EH (cell line): ENCODE measurements at regions not wholly inside any gene's neighbourhood (a gene's known extent, or its start where the extent isn't known, plus 50 kb on each side); places are given as distances from the start of the nearest gene placed in this dataset.

Experiments
- DNase-seq: peaks from one replicate; pipeline ENCODE4 v3.0.0-alpha.2; 2015; ENCODE audit warnings: low read depth

DNA sequence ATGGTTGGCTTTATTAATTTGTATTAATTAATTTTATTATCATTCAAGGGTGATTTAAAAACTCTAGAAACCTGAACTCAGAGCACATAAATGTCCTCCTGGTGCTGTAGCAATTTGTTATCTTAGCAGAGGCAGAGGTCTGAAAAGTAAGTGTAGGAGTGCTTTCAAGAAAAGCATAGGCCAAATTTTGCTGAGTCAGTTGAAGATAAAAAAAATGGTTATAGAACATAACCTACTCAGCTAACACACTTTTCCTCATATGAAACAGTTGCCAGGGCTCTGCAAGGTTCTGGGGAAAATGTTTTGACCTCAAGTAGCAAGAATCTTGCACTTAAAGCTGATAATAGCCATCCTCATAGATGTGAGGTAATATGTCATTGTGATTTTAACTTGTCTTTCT, 53.5 kb upstream of the CHODL start:
- DNase-seq = no peak

DNA sequence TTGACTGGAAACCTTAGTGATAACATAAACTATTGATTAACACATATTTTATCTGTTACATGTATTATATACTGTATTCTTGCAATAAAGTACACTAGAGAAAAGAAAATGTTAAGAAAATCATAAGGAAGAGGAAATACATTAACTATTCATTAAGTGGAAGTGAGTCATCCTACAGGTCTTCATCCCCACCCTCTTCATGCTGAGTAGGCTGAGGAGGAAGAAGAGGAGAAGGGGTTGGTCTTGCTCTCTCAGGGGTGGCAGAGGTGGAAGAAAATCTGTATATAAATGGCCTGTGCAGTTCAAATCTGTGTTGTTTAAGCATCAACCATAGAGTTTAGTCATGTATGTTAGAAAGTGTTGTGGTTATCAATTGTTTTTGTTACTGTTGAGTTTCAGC, 66.1 kb upstream of the CHODL start:
- no peak for DNase-seq

DNA sequence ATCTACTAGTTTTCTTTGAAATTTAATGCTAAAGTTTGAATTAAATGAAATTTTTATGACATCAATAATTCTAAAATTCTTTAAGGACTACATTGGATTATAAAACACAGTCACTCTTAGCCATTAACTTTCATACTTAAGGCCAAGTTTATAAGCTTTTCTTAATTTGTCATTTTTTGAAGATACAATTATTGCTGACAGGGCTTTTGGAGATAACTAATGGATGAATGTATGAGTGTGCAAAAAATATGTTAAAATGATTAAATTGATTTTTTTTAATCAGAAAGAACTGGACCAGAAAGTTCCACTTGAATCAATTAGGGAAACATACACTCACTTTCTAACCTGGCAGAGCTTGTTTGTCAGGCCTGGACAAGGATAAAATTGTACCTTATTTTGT, 70.3 kb upstream of the CHODL start:
- DNase-seq = no peak

DNA sequence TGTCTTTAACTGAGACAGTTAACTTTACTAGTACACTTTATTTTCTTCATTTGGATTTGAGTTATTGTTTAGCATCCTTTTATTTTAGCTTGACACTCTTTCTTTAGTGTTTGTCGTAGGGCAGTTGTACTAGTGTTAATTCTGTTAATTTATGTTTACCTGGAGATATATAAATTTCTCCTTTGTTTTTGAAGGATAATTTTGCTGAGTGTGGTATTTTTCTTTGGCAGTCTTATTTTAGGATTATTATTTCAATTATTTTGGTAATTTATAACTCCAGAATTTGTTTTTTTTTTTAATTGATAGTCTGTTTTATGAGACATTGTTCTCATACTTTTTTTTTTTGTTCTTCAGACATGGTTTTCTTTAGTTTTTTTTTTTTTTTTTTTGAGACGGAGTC, 73.8 kb upstream of the CHODL start:
- DNase-seq = no peak

- no peak for DNase-seq
These were observed 74.4 kb upstream of the CHODL start for GRCh38 chr21:18170221-18170620.

DNA sequence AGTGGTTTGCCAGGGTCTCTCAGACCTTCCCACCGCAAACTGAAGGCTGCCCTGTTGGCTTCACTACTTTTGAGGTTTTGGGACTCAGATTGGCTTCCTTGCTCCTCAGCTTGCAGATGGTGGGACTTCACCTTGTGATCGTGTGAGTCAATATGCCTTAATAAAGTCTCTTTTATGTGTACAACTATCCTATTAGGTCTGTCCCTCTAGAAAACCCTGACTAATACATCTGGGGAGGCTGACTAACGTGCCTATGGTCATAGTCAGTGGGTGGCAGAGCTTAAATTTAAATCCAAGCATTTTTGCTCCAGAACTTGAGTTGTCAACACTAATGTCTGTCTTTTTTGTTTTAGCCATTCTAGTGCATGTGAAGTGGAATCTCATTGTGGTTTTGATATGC, 76.5 kb upstream of the CHODL start:
- DNase-seq = no peak

DNA sequence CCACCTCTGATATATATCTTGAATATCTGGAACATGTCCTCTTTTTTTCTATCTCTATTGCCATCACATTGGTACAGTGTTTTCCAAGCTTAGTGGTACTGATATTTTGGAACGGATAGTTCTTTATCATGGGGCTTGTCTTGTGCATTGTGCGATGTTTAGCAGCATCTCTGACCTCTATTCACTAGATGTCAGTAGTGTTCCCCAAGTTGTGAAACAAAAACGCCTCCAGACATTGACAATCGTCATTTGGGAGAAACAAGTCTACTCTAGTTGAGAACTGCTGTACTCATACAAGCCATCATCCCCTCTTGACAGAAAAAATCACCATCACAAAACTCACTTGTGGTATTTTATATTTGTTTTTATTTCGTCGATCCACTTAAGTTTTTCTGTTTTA, 79.7 kb upstream of the CHODL start:
- no peak for DNase-seq

DNA sequence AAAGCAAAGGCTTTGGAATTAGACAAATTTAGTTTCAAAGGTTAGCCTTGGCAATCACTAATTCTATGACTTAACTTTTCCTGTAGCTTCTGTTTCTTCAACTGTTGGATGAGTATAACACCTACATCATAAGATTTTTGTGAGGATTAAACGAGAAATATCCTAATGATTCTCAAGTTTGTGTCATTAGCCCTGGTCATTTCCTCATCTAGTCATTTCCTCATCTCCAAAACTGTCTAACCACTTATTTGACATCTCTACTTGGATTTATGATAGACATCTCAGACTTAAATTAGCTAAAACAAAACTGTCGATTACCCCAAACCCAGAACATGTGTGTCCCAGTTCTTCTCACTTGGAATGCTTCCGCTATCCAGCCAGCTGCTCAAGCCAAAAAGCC, 80.2 kb upstream of the CHODL start:
- no peak for DNase-seq

DNA sequence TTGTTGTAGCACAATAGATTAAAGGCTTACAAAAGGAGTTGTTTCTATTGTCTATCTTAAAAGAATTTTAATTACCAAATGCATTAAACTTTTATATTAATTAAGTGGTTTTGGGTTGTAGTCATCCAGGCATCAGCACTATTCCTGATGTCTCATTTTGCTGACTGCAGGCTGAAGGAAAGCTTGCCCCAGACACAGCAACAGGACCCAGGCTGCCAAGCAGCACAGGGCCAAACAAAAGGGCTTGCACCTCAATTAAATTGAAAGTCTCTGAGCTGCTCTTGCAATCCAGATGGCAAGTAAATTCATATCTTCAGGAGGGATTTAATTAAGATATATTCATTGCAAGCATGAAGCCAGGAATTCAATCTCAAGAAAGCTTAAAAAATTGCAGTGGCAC, 80.7 kb upstream of the CHODL start:
- DNase-seq = no peak

DNA sequence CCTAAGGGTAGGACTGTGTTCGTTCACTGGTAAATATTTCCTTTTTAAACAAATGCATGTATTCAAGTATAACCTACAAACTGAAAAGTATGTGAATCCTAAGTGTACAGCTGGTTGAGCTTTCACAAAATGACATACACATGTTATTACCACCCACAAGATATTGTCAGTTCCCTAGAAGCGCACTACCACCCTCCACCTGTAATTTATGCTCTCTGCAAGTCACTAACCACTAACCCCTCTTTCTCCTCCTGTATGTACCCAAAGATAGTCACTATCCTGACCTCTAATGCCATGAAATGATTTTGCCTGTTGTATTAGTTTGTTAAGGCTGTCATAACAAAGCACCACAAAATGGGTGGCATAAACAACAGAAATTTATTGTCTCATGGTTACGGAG, 82.8 kb upstream of the CHODL start:
- no peak for DNase-seq

GRCh38 chr21:18157406-18157805, 87.2 kb upstream of the CHODL start:
- no peak for DNase-seq

GRCh38 chr21:18155508-18156193, 89.0 kb upstream of the CHODL start:
- DNase-seq = no peak

DNA sequence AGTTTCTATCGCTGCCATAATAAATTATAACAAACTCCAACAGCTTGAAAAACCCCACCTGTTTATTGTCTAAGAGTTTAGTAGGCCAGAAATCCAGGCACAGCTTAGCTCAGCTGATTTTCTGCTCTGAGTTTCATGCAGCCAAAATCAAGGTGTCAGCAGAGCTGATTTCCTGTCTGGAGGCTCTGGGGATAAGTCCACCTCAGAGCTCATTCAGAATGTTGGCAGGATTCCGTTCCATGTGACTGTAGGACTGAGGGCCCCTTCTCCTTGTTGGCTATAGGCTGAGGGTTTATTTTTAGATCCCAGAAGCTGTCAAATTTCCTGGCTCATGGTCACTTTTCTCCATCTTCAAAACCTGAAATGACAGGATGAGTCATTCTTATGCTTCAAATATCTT, 91.6 kb upstream of the CHODL start:
- no peak for DNase-seq

GRCh38 chr21:18152371-18152770, 92.3 kb upstream of the CHODL start:
- DNase-seq = no peak

DNA sequence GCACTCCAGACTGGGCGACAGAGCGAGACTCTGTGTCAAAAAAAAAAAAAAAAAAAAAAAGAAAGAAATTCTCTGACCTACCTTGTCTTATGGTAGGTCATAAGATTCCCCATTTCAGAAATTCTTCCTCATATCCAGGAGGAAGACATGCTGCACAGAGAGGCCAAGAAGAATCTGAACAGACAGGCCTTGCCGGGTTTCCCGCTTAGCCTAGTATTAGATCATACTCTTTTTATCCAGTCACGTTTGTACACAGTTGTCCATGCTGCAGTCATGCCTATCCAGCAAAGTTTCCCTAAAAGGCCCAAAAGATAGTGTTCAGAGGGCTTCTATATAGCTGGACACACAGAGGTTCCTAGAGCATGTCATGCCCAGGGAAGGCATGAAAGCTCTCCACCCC, 93.6 kb upstream of the CHODL start:
- DNase-seq = no peak

GRCh38 chr21:18148401-18148800, 96.2 kb upstream of the CHODL start:
- DNase-seq = no peak

DNA sequence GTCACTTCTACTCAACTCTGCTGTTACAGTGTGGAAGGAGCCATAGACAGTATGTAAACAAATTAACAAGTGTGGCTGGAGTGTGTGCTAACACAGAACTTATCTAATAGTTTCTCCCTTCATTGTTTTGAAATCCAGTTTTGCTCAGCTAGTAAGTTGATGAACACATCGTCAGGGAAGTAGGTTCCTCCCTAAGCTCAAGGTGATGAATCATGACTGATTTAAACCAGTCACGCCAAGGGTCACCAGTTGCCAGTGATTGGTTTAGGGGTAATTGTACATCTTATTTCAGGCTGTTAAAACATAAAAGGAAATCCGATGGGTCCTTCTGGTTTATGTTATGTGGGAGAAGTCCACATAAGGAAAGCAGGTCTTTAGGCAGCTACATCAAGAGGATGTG, 97.0 kb upstream of the CHODL start:
- DNase-seq = no peak

- DNase-seq = no peak
These were observed 97.8 kb upstream of the CHODL start for GRCh38 chr21:18146820-18147219.

DNA sequence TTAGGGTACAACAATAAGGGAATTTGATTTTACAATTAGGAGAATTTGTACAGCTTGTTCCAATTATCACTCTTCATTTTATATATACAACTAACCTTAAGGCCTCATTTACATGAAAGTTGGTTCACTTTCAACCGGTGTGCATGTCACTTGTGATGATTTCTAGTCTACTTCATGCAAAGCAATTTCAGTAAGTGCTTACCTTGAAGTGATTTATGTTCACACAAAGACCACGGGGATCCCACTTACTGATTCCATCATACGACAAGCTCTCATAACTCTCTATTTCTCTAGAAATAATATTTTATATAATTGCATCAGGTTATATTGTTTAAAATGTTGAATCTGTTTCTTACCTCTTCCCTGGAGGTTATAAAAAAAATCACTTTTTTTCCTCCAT, 100.3 kb upstream of the CHODL start:
- no peak for DNase-seq

- DNase-seq = no peak
These were observed 102.0 kb upstream of the CHODL start for GRCh38 chr21:18142655-18143054.

GRCh38 chr21:18138507-18138906, 106.1 kb upstream of the CHODL start:
- no peak for DNase-seq

DNA sequence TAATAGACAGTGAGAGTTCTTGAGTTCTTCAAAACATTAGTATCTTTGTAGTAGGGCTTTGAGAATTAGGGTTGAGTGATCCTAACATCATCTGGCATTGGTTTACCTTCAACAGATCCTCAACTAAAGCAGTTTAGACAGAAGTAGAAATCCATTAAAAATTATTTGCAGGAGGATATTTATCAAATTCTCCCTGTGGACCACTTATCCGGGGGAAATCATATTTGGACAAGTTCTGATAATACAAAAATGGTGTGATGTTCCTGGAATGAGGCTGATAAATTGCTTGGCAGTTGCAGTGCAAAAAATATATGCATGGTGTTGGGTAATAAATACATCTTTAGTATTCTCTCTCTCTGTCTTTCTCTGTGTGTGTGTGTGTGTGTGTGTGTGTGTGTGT, 115.1 kb upstream of the CHODL start:
- DNase-seq = no peak

GRCh38 chr21:18118566-18118965, 126.1 kb upstream of the CHODL start:
- DNase-seq = no peak

- no peak for DNase-seq
These were observed 127.5 kb upstream of the CHODL start for GRCh38 chr21:18117176-18117575.

DNA sequence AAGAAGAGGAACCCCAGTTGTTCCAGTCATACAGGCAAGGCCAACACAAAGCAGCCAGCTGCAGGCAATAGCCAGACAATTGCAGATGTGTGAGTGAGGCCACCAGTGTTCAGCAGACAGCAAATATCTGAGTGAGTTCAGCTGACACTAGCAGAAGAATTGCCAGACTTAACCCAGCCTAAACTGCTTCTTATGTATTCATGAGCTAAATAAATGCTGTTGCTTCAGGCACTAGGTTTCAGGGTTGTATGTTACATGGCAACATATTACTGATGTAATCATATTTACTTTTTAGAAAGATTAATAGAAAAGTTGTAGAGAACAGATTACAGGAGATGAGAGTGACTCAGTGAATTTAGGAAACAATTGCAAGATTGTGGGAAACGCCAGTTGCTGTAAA, 129.8 kb upstream of the CHODL start:
- no peak for DNase-seq
